Gastrocnemius medialis (tissue), 4 donors: ENCODE measurements at regions not wholly inside any gene's neighbourhood (a gene's known extent, or its start where the extent isn't known, plus 50 kb on each side); places are given as distances from the start of the nearest gene placed in this dataset.

Experiments
- POLR2A ChIP-seq, 2 donors: fragments of 450-650 bp; IDR thresholded peaks; one replicate each; pipeline ENCODE4 v1.6.1; 2017; ENCODE audit warnings: antibody characterized with exemption in 2 of 2, mild to moderate bottlenecking in 2 of 2, moderate library complexity in 2 of 2
- TF ChIP-seq, protein P1 (sequence below), 5 experiments: fragments of 450-650 bp in 3 of 5; fragments of 200-600 bp in 2 of 5; sonication (generic) in 2 of 5; IDR thresholded peaks in 4 of 5; conservative IDR thresholded peaks in 1 of 5; 1 replicate in 4 of 5; 2 replicates in 1 of 5; pipeline ENCODE4 v1.5.1; 2016 to 2019; ENCODE audit warnings: antibody characterized with exemption in 5 of 5, mild to moderate bottlenecking in 3 of 5, moderate library complexity in 3 of 5

DNA sequence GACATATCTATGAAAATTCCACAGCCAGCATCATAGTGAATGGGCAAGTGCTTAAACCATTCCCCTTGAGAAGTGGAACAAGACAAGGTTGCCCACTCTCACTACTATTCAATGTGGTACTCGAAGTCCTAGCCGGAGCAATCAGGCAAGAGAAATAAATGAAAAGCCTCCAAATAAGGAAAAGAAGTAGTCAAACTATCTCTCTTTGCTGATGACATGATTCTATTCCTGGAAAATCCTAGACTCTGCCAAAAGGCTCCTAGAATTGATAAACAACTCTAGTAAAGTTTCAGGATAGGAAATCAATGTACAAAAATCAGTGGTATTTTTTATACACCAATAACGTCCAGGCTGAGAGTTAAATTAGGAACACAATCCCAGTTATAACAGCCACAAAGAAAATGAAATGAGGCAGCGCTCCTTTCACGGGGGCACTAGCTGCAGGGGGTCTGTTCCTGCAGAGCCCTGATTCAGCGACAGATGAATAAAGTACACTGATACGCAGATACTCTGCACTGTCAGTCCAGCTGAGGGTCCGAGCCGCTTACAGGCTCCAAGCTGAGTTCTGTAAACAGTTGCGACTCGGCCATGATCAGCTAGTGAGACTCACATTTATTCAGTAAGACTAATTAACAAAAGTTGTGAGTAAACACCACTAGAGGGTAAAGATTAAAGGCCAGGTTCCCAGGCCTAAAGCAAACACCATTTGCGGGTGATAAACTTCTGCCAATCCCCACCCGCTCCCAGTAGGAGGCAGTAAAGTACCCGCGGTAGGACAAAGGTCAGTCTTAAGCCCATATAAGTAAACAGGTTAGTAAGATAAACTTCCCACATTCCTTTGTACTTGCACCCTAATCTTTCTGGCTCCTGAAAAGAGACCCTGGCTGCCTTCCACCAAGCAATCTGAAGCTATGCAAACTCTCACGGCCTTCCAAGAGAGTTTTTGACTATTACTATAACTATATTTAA is 290.6 kb upstream of the GRID2 start:
- TF ChIP-seq, protein P1, sequence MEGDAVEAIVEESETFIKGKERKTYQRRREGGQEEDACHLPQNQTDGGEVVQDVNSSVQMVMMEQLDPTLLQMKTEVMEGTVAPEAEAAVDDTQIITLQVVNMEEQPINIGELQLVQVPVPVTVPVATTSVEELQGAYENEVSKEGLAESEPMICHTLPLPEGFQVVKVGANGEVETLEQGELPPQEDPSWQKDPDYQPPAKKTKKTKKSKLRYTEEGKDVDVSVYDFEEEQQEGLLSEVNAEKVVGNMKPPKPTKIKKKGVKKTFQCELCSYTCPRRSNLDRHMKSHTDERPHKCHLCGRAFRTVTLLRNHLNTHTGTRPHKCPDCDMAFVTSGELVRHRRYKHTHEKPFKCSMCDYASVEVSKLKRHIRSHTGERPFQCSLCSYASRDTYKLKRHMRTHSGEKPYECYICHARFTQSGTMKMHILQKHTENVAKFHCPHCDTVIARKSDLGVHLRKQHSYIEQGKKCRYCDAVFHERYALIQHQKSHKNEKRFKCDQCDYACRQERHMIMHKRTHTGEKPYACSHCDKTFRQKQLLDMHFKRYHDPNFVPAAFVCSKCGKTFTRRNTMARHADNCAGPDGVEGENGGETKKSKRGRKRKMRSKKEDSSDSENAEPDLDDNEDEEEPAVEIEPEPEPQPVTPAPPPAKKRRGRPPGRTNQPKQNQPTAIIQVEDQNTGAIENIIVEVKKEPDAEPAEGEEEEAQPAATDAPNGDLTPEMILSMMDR (IDR thresholded peaks at IDR 0.05 in 4 of 5, conservative IDR thresholded peaks at IDR 0.05 in 1 of 5): no peak
- no peak for TF ChIP-seq POLR2A (IDR thresholded peaks at IDR 0.05)
